ENCODE measurements at regions not wholly inside any gene's neighbourhood (a gene's known extent, or its start where the extent isn't known, plus 50 kb on each side); places are given as distances from the start of the nearest gene placed in this dataset.

- TF ChIP-seq, protein P1, sequence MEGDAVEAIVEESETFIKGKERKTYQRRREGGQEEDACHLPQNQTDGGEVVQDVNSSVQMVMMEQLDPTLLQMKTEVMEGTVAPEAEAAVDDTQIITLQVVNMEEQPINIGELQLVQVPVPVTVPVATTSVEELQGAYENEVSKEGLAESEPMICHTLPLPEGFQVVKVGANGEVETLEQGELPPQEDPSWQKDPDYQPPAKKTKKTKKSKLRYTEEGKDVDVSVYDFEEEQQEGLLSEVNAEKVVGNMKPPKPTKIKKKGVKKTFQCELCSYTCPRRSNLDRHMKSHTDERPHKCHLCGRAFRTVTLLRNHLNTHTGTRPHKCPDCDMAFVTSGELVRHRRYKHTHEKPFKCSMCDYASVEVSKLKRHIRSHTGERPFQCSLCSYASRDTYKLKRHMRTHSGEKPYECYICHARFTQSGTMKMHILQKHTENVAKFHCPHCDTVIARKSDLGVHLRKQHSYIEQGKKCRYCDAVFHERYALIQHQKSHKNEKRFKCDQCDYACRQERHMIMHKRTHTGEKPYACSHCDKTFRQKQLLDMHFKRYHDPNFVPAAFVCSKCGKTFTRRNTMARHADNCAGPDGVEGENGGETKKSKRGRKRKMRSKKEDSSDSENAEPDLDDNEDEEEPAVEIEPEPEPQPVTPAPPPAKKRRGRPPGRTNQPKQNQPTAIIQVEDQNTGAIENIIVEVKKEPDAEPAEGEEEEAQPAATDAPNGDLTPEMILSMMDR (IDR thresholded peaks at IDR 0.05; ENCODE audit: low read depth, low read length), result no peak
- TF ChIP-seq EZH2phosphoT487 (IDR thresholded peaks at IDR 0.05; ENCODE audit: low read depth), result no peak
Observed at GRCh38 chr19:31821346-31821745, 472.1 kb upstream of the TSHZ3 start.

Data from OCI-LY3 (cell line).